SK-N-SH (cell line): ENCODE measurements at regions not wholly inside any gene's neighbourhood (a gene's known extent, or its start where the extent isn't known, plus 50 kb on each side); places are given as distances from the start of the nearest gene placed in this dataset.

Experiments used
- CTCF ChIP-seq: fragments of 200-600 bp; sonication (generic); IDR thresholded peaks from 2 replicates; pipeline ENCODE4 v1.6.1; 2017; ENCODE audit warnings: antibody characterized with exemption, mild to moderate bottlenecking, moderate library complexity
- ELF1 ChIP-seq: IDR thresholded peaks from 2 replicates; pipeline ENCODE4 v1.4.0; 2012
- EP300 ChIP-seq, 2 experiments: IDR thresholded peaks; 2 replicates each; pipeline versions ENCODE4 v1.4.0 to v1.6.1; 2012; ENCODE audit warnings: borderline replicate concordance in 1 of 2, low read depth in 1 of 2, low read length in 1 of 2
- GABPA ChIP-seq: IDR thresholded peaks from 2 replicates; pipeline ENCODE4 v1.4.0; 2012; ENCODE audit warnings: low read depth, mild to moderate bottlenecking
- POLR2AphosphoS5 ChIP-seq: IDR thresholded peaks from 2 replicates; pipeline ENCODE4 v1.6.1; 2012; ENCODE audit warnings: low read depth, low read length
- RFX5 ChIP-seq: IDR thresholded peaks from 2 replicates; pipeline ENCODE4 v1.6.1; 2012; ENCODE audit warnings: mild to moderate bottlenecking, improper control_type of control experiment, low read length
- SMC3 ChIP-seq: IDR thresholded peaks from 2 replicates; pipeline ENCODE4 v1.6.1; 2012; ENCODE audit warnings: low read depth, low read length, improper control_type of control experiment
- TCF12 ChIP-seq: IDR thresholded peaks from 2 replicates; pipeline ENCODE4 v1.4.0; 2012
- TF ChIP-seq, protein P1 (sequence below): IDR thresholded peaks from 2 replicates; pipeline ENCODE4 v1.6.1; 2012; ENCODE audit warnings: mild to moderate bottlenecking, low read depth, low read length, moderate library complexity
- TF ChIP-seq, protein P2 (sequence below): fragments of 150-350 bp; IDR thresholded peaks from 2 replicates; pipeline ENCODE4 v1.6.1; 2017; ENCODE audit warnings: antibody characterized with exemption, low read length, low read depth, borderline replicate concordance

GRCh38 chr1:91605566-91605965, 104.9 kb downstream of the CDC7 start:
- TF ChIP-seq, protein P1, sequence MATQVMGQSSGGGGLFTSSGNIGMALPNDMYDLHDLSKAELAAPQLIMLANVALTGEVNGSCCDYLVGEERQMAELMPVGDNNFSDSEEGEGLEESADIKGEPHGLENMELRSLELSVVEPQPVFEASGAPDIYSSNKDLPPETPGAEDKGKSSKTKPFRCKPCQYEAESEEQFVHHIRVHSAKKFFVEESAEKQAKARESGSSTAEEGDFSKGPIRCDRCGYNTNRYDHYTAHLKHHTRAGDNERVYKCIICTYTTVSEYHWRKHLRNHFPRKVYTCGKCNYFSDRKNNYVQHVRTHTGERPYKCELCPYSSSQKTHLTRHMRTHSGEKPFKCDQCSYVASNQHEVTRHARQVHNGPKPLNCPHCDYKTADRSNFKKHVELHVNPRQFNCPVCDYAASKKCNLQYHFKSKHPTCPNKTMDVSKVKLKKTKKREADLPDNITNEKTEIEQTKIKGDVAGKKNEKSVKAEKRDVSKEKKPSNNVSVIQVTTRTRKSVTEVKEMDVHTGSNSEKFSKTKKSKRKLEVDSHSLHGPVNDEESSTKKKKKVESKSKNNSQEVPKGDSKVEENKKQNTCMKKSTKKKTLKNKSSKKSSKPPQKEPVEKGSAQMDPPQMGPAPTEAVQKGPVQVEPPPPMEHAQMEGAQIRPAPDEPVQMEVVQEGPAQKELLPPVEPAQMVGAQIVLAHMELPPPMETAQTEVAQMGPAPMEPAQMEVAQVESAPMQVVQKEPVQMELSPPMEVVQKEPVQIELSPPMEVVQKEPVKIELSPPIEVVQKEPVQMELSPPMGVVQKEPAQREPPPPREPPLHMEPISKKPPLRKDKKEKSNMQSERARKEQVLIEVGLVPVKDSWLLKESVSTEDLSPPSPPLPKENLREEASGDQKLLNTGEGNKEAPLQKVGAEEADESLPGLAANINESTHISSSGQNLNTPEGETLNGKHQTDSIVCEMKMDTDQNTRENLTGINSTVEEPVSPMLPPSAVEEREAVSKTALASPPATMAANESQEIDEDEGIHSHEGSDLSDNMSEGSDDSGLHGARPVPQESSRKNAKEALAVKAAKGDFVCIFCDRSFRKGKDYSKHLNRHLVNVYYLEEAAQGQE = no peak
- no peak for TF ChIP-seq CTCF
- no peak for TF ChIP-seq POLR2AphosphoS5
- TF ChIP-seq EP300 (IDR thresholded peaks at IDR 0.05; ENCODE audit: borderline replicate concordance in 1 of 2, low read depth in 1 of 2, low read length in 1 of 2) = no peak
- TF ChIP-seq GABPA = no peak
- no peak for TF ChIP-seq SMC3
- no peak for TF ChIP-seq ELF1
- TF ChIP-seq, protein P2, sequence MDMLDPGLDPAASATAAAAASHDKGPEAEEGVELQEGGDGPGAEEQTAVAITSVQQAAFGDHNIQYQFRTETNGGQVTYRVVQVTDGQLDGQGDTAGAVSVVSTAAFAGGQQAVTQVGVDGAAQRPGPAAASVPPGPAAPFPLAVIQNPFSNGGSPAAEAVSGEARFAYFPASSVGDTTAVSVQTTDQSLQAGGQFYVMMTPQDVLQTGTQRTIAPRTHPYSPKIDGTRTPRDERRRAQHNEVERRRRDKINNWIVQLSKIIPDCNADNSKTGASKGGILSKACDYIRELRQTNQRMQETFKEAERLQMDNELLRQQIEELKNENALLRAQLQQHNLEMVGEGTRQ = no peak
- TF ChIP-seq RFX5 = no peak
- TF ChIP-seq TCF12 = no peak
